Endothelial cell of umbilical vein (primary cell): ENCODE measurements at regions not wholly inside any gene's neighbourhood (a gene's known extent, or its start where the extent isn't known, plus 50 kb on each side); places are given as distances from the start of the nearest gene placed in this dataset.
"Not testable (repeated sequence)": the region's sequence is repeated elsewhere in the genome, so short reads cannot be mapped to it uniquely, and the experiment has no call there.

Experiments
- BruUV-seq: library from RNA; stranded (reverse); fragments of 400-500 nt; replicated peaks from 2 replicates; lab custom pipeline; 2021; lab: Mats Ljungman, UMichigan
- CTCF ChIA-PET: fragments of 300-600, 350-600 bp; sonication (Branson Sonifier 250); formaldehyde crosslinking; loops from one replicate; lab custom pipeline; 2021; ENCODE audit warnings: antibody characterized with exemption, inconsistent platforms; lab: Charles Lee
- POLR2A ChIA-PET: fragments of 300-600, 350-600 bp; sonication (Branson Sonifier 250); formaldehyde crosslinking; loops from one replicate; lab custom pipeline; 2021; ENCODE audit warnings: antibody characterized with exemption, inconsistent platforms; lab: Charles Lee
- DNase-seq: peaks from one replicate; pipeline ENCODE4 v3.0.0-alpha.2; 2011; ENCODE audit warnings: low read depth, low spot score
- FAIRE-seq: peaks from 2 replicates; lab custom pipeline; 2011; peaks lifted over from hg19 to GRCh38; lab: Jason Lieb, UNC
- H2AFZ ChIP-seq: 2 replicates; pipeline ENCODE4 v1.6.0; 2012; ENCODE audit warnings: low read depth, low read length, control low read depth, inconsistent platforms
- H3K27ac ChIP-seq: 2 replicates; pipeline ENCODE4 v1.5.1; 2011; ENCODE audit warnings: low read depth, mild to moderate bottlenecking, control low read depth, low read length, moderate library complexity; ENCODE audit not compliant: insufficient read depth
- H3K27me3 ChIP-seq, 2 experiments: 2 replicates each; pipeline versions ENCODE4 v1.6.0 to v1.6.1; 2011; ENCODE audit warnings: low read length in 2 of 2, mixed read lengths in 1 of 2; ENCODE audit not compliant: control insufficient read depth in 2 of 2, insufficient read depth in 2 of 2
- H3K36me3 ChIP-seq, 2 experiments: 2 replicates in 1 of 2; 3 replicates in 1 of 2; pipeline ENCODE4 v1.5.1; 2011; ENCODE audit warnings: low read length in 2 of 2, mild to moderate bottlenecking in 1 of 2, moderate library complexity in 1 of 2; ENCODE audit not compliant: control insufficient read depth in 2 of 2, insufficient read depth in 2 of 2; ENCODE audit errors: extremely low read depth in 1 of 2
- H3K4me1 ChIP-seq: 3 replicates; pipeline ENCODE4 v1.5.1; 2011; ENCODE audit warnings: mild to moderate bottlenecking, low read length; ENCODE audit not compliant: control insufficient read depth, insufficient read depth; ENCODE audit errors: extremely low read depth
- H3K4me2 ChIP-seq: 2 replicates; pipeline ENCODE4 v1.6.1; 2011; ENCODE audit warnings: low read length, control low read depth, mixed read lengths; ENCODE audit not compliant: insufficient read depth
- H3K4me3 ChIP-seq, 3 experiments: fragments of 200-600 bp in 1 of 3; sonication (generic), shearing (Covaris generic) in 1 of 3; replicated peaks in 1 of 3; 2 replicates each; pipeline ENCODE4 v1.5.1; 2011 to 2016; ENCODE audit warnings: control low read depth in 3 of 3, low read length in 3 of 3, mild to moderate bottlenecking in 2 of 3, inconsistent platforms in 1 of 3, low read depth in 1 of 3, moderate library complexity in 1 of 3; ENCODE audit not compliant: insufficient read depth in 1 of 3
- H3K79me2 ChIP-seq: 2 replicates; pipeline ENCODE4 v1.6.0; 2012; ENCODE audit warnings: low read length, inconsistent platforms; ENCODE audit not compliant: control insufficient read depth, insufficient read depth
- H3K9ac ChIP-seq: replicated peaks from 2 replicates; pipeline ENCODE3; 2011; ENCODE audit warnings: low read length, control low read depth; ENCODE audit not compliant: insufficient read depth; ENCODE audit errors: extremely low read depth
- H3K9me1 ChIP-seq: replicated peaks from 3 replicates; pipeline ENCODE4 v1.6.0; 2011; ENCODE audit warnings: mild to moderate bottlenecking, low read length; ENCODE audit not compliant: control insufficient read depth, insufficient read depth; ENCODE audit errors: extremely low read depth
- H3K9me3 ChIP-seq: replicated peaks from 2 replicates; pipeline ENCODE4 v1.5.1; 2012; ENCODE audit warnings: low read length, inconsistent platforms; ENCODE audit not compliant: control insufficient read depth, insufficient read depth
- H4K20me1 ChIP-seq: replicated peaks from 2 replicates; pipeline ENCODE3; 2011; ENCODE audit warnings: mild to moderate bottlenecking, low read length; ENCODE audit not compliant: control insufficient read depth, insufficient read depth; ENCODE audit errors: extremely low read depth
- CTCF ChIP-seq, 2 donors: IDR thresholded peaks; 1 replicate in 1 of 2; 2 replicates in 1 of 2; pipeline ENCODE4 v1.5.1; 2011; ENCODE audit warnings: low read length in 2 of 2, mild to moderate bottlenecking in 2 of 2, moderate library complexity in 2 of 2, control low read depth in 1 of 2, inconsistent platforms in 1 of 2, low read depth in 1 of 2; ENCODE audit not compliant: insufficient read depth in 1 of 2; ENCODE audit errors: extremely low read depth in 1 of 2
- EZH2 ChIP-seq: IDR thresholded peaks from 2 replicates; pipeline ENCODE4 v1.6.1; 2012; ENCODE audit warnings: borderline replicate concordance, low read depth, mild to moderate bottlenecking, moderate library complexity, low read length, inconsistent platforms; ENCODE audit not compliant: severe bottlenecking
- FOS ChIP-seq: IDR thresholded peaks from 2 replicates; pipeline ENCODE4 v1.6.1; 2011; ENCODE audit warnings: mild to moderate bottlenecking, low read length, moderate library complexity, borderline replicate concordance; ENCODE audit not compliant: insufficient read depth
- MYC ChIP-seq: IDR thresholded peaks from one replicate; pipeline ENCODE4 v1.6.1; 2011; ENCODE audit warnings: mild to moderate bottlenecking, low read depth, low read length
- POLR2A ChIP-seq: IDR thresholded peaks from 2 replicates; pipeline ENCODE4 v1.6.1; 2012; ENCODE audit warnings: low read depth, mild to moderate bottlenecking, control low read depth, low read length
- POLR2AphosphoS5 ChIP-seq: IDR thresholded peaks from 2 replicates; pipeline ENCODE4 v1.6.1; 2012; ENCODE audit warnings: low read depth, mild to moderate bottlenecking, control low read depth, low read length, moderate library complexity; ENCODE audit not compliant: insufficient read depth
- dilution Hi-C: fragments of 300-500 bp; cut with MboI; formaldehyde crosslinking; loops from one replicate; pipeline ENCODE4 v1.15.0; 2019; ENCODE audit warnings: low sequenced_read_pairs; ENCODE audit not compliant: extremely low pct_ligation_motif_present
- intact Hi-C: fragments of 100-400 bp; cut with micrococcal nuclease; formaldehyde crosslinking; loops from one replicate; pipeline ENCODE4 v1.10.0; 2022

- dilution Hi-C loops, result no loop called here
- POLR2A ChIA-PET, result no interaction called here
- H2AFZ ChIP-seq, result no peak overlapping the region
These were observed 150.1 kb upstream of the CCDC54 start for GRCh38 chr3:107227091-107227490.

GRCh38 chr3:107233877-107234276, 143.4 kb upstream of the CCDC54 start:
- H3K27me3 ChIP-seq, H3K9me1 ChIP-seq, H2AFZ ChIP-seq, H3K4me2 ChIP-seq, DNase-seq, H3K36me3 ChIP-seq, H3K27ac ChIP-seq, BruUV-seq, H3K4me3 ChIP-seq, FAIRE-seq, H3K79me2 ChIP-seq, H3K9ac ChIP-seq, H3K9me3 ChIP-seq, dilution Hi-C loops, H3K4me1 ChIP-seq, H4K20me1 ChIP-seq, POLR2A ChIA-PET: not testable (repeated sequence)
- CTCF ChIA-PET, result interaction anchor here (1.4 to 7.2 kb wide), 4 partner anchors 18 to 694 kb away, joined by 3 to 82 read pairs (median 38); no protein-coding TSS in a partner anchor
- intact Hi-C loops, result loop anchor here (10.0 kb wide), 1 partner anchor 991 kb away; the partner anchor contains the start of gene IFT57

More at GRCh38 chr3:107227091-107227490, 150.1 kb upstream of the CCDC54 start:
- H4K20me1 ChIP-seq, result no peaks in the 10 kb centered on the region
- no peaks in the 10 kb centered on the region for H3K27me3 ChIP-seq
- H3K36me3 ChIP-seq, result no peaks in the 10 kb centered on the region
- H3K9me3 ChIP-seq, result no peaks in the 10 kb centered on the region
- no peak overlapping the region for H3K4me2 ChIP-seq
- CTCF ChIA-PET, result interaction anchor here (1.5 to 1.6 kb wide), 2 partner anchors 9 to 194 kb away, joined by 4 to 6 read pairs; no protein-coding TSS in a partner anchor
- no peak overlapping the region for H3K4me3 ChIP-seq
- no peak overlapping the region for H3K9ac ChIP-seq
- no peak overlapping the region for H3K27ac ChIP-seq
- BruUV-seq, result no TSS peak
- no peak for TF ChIP-seq POLR2AphosphoS5
- TF ChIP-seq CTCF (IDR thresholded peaks at IDR 0.05; ENCODE audit: extremely low read depth in 1 of 2, insufficient read depth in 1 of 2, low read depth in 1 of 2, low read length in 2 of 2), result no peak
- TF ChIP-seq POLR2A, result no peak
- TF ChIP-seq FOS, result no peak
- TF ChIP-seq EZH2, result no peak
- TF ChIP-seq MYC, result no peak
- H3K4me1 ChIP-seq, result peaks cover 2% of the 10 kb centered on the region
- no peaks in the 10 kb centered on the region for H3K9me1 ChIP-seq
- FAIRE-seq (no peak), DNase-seq (no peak)
- H3K79me2 ChIP-seq, result no peaks in the 10 kb centered on the region
- intact Hi-C loops, result no loop called here
